Ascending aorta (tissue), 2 donors: ENCODE measurements at regions not wholly inside any gene's neighbourhood (a gene's known extent, or its start where the extent isn't known, plus 50 kb on each side); places are given as distances from the start of the nearest gene placed in this dataset.

Experiments used
- DNase-seq, 2 donors: peaks; one replicate each; pipeline ENCODE4 v3.0.0-alpha.2; 2019; ENCODE audit warnings: low spot score in 2 of 2
- H3K27ac ChIP-seq, 2 donors: fragments of 200-600 bp; sonication (generic); one replicate each; pipeline ENCODE4 v1.5.1; 2016 to 2017; ENCODE audit warnings: mild to moderate bottlenecking in 1 of 2
- H3K27me3 ChIP-seq: fragments of 200-600 bp; sonication (generic); one replicate; pipeline ENCODE4 v1.5.1; 2017
- H3K36me3 ChIP-seq, 2 donors: fragments of 200-600 bp; sonication (generic); one replicate each; pipeline ENCODE4 v1.5.1; 2016
- H3K4me1 ChIP-seq, 2 donors: fragments of 200-600 bp; sonication (generic); one replicate each; pipeline ENCODE4 v1.5.1; 2016 to 2017; ENCODE audit warnings: mild to moderate bottlenecking in 1 of 2
- H3K4me3 ChIP-seq, 2 donors: fragments of 200-600 bp; sonication (generic); one replicate each; pipeline ENCODE4 v1.5.1; 2016 to 2017; ENCODE audit warnings: mild to moderate bottlenecking in 1 of 2
- H3K9me3 ChIP-seq, 2 donors: fragments of 200-600 bp; sonication (generic); one replicate each; pipeline ENCODE4 v1.5.1; 2016
- CTCF ChIP-seq, 3 experiments: fragments of 200-600 bp in 2 of 3; fragments of 450-650 bp in 1 of 3; sonication (generic) in 2 of 3; IDR thresholded peaks; one replicate each; pipeline ENCODE4 v1.5.1; 2016 to 2019; ENCODE audit warnings: antibody characterized with exemption in 3 of 3, mild to moderate bottlenecking in 1 of 3, moderate library complexity in 1 of 3
- intact Hi-C: fragments of 100-400 bp; cut with DNase I; formaldehyde crosslinking; loops from one replicate; pipeline ENCODE4 v1.15.1; 2023

GRCh38 chr5:7207979-7208378 is 188.0 kb upstream of the ADCY2 start:
- DNase-seq, result no peak
- H3K4me1 ChIP-seq, result peaks cover 0 to 3% of the 10 kb centered on the region in 2 donors
- H3K4me3 ChIP-seq, result no peak overlapping the region
- no peaks in the 10 kb centered on the region for H3K36me3 ChIP-seq
- no peaks in the 10 kb centered on the region for H3K9me3 ChIP-seq
- intact Hi-C loops, result no loop called here
- no peak for TF ChIP-seq CTCF (IDR thresholded peaks at IDR 0.05)
- no peaks in the 10 kb centered on the region for H3K27me3 ChIP-seq
- H3K27ac ChIP-seq, result peak overlapping the region in 1 of 2 donors; percentile 55

DNA sequence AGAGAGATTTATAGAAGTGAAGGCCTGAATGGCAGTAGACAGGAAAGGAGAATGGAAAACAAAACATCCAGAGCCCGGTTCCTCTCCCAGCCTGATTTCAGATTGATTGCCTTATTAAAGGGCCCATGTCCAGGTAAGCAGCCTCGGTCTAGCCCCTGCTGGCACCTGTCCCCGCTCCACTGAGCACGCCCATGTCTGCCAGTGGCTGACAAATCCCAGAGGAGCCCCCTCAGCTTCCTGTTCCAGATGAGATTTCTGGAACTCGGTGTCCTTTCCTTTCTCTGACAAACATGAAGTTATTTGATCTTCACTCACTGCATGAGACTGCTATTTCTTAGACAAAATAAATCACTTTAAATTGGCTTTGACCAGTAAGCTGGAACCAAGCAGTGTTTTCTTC is 187.0 kb upstream of the ADCY2 start:
- H3K4me1 ChIP-seq, result peaks cover 0 to 3% of the 10 kb centered on the region in 2 donors
- DNase-seq, result peak in 1 of 2 donors; percentile 73
- H3K36me3 ChIP-seq, result no peaks in the 10 kb centered on the region
- H3K4me3 ChIP-seq, result no peak overlapping the region
- intact Hi-C loops, result no loop called here
- TF ChIP-seq CTCF (IDR thresholded peaks at IDR 0.05), result no peak
- peak overlapping the region in 1 of 2 donors; percentile 55 for H3K27ac ChIP-seq
- no peaks in the 10 kb centered on the region for H3K27me3 ChIP-seq
- no peaks in the 10 kb centered on the region for H3K9me3 ChIP-seq

GRCh38 chr5:7209658-7210057 is 186.3 kb upstream of the ADCY2 start:
- Histone ChIP-seq H3K27ac (peak overlapping the region in 1 of 2 donors; percentile 55), H3K27me3 (no peaks in the 10 kb centered on the region), H3K4me1 (peaks cover 0 to 3% of the 10 kb centered on the region in 2 donors), H3K36me3 (no peaks in the 10 kb centered on the region), H3K9me3 (no peaks in the 10 kb centered on the region), H3K4me3 (no peak overlapping the region)
- TF ChIP-seq CTCF (IDR thresholded peaks at IDR 0.05), result no peak
- DNase-seq, result no peak
- intact Hi-C loops, result no loop called here

- Histone ChIP-seq H3K27ac (peak overlapping the region in 1 of 2 donors; percentile 55), H3K4me3 (no peak overlapping the region), H3K4me1 (peaks cover 0 to 3% of the 10 kb centered on the region in 2 donors), H3K36me3 (no peaks in the 10 kb centered on the region), H3K27me3 (no peaks in the 10 kb centered on the region), H3K9me3 (no peaks in the 10 kb centered on the region)
- intact Hi-C loops, result no loop called here
- DNase-seq, result no peak
- no peak for TF ChIP-seq CTCF (IDR thresholded peaks at IDR 0.05)
Observed at GRCh38 chr5:7210549-7210948, 185.4 kb upstream of the ADCY2 start.

DNA sequence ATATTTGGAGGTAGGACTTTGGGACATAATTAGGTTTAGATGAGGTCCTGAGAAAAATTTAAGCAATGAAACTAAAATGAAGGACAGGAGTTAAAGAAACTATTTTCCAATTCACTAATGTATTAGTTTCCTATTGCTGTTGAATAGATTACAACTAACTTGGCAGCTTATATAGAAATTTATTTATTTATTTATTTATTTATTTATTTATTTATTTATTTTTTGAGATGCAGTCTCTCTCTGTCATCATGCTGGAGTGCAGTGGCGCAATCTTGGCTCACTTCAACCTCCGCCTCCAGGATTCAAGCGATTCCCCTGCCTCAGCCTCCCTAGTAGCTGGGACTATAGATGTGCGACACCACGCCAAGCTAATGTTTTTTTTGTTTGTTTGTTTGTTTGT is 182.4 kb upstream of the ADCY2 start:
- intact Hi-C loops, result no loop called here
- Histone ChIP-seq H3K4me3 (no peak overlapping the region), H3K36me3 (no peaks in the 10 kb centered on the region), H3K4me1 (peaks cover 0 to 3% of the 10 kb centered on the region in 2 donors), H3K9me3 (no peaks in the 10 kb centered on the region), H3K27ac (no peak overlapping the region), H3K27me3 (no peaks in the 10 kb centered on the region)
- no peak for TF ChIP-seq CTCF (IDR thresholded peaks at IDR 0.05)
- DNase-seq, result no peak

DNA sequence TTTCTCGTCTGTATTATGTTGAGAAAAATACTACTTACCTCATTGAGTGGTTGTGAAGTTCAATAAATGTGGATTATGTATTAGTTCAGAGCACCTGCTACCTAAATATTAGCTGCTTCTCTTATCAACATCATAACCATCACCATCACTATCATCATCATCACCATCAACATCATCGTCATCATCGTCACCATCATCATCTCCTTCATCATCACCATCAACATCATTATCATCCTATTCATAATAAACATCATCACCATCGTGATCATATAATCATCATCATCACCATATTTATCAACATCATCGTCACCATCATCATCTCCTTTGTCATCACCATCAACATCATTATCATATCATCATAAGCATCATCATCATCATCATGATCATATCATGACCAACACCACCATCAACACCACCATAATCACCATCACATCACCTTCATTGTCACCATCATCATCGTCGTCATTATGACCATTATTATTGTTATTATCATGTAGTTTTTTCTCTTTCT is 181.0 kb upstream of the ADCY2 start:
- Histone ChIP-seq H3K27me3 (no peaks in the 10 kb centered on the region), H3K36me3 (no peaks in the 10 kb centered on the region), H3K27ac (no peak overlapping the region), H3K9me3 (no peaks in the 10 kb centered on the region), H3K4me1 (no peaks in the 10 kb centered on the region), H3K4me3 (no peak overlapping the region)
- DNase-seq, result no peak
- TF ChIP-seq CTCF (IDR thresholded peaks at IDR 0.05), result no peak
- intact Hi-C loops, result no loop called here
